ENCODE measurements at regions not wholly inside any gene's neighbourhood (a gene's known extent, or its start where the extent isn't known, plus 50 kb on each side); places are given as distances from the start of the nearest gene placed in this dataset.

- no peak overlapping the region for H3K27ac ChIP-seq (replicated peaks in 1 of 4)
- no peak overlapping the region for H3K4me3 ChIP-seq
- TF ChIP-seq POLR2A (IDR thresholded peaks at IDR 0.05; ENCODE audit: low read depth) (no peak), CTCF (IDR thresholded peaks at IDR 0.05) (no peak), POLR2AphosphoS5 (IDR thresholded peaks at IDR 0.05) (no peak), EP300 (IDR thresholded peaks at IDR 0.05) (no peak)
- whole genome bisulfite sequencing = 67% methylated on average over 1 of the region's 2 CpGs
- H3K27me3 ChIP-seq = no peaks in the 10 kb centered on the region
- peaks cover 0 to 9% (median 3%) of the 10 kb centered on the region in 4 donors for H3K9me3 ChIP-seq
- no peaks in the 10 kb centered on the region for H3K4me1 ChIP-seq
- DNase-seq (ENCODE audit: extremely low spot score) = no peak
- intact Hi-C loops (cut with DNase I) = no loop called here
- no peaks in the 10 kb centered on the region for H3K36me3 ChIP-seq
Measured at GRCh38 chr6:22980446-22980845, 411.1 kb downstream of the HDGFL1 start.

GRCh38 chr6:23002044-23002619, 432.8 kb downstream of the HDGFL1 start:
- Histone ChIP-seq H3K27me3 (no peaks in the 10 kb centered on the region), H3K9me3 (no peaks in the 10 kb centered on the region), H3K4me3 (no peak overlapping the region), H3K36me3 (no peaks in the 10 kb centered on the region), H3K4me1 (no peaks in the 10 kb centered on the region), H3K27ac (replicated peaks in 1 of 4) (no peak overlapping the region)
- intact Hi-C loops (cut with DNase I) = no loop called here
- 95% methylated on average over 1 of the region's 1 CpG for WGBS
- no peak for DNase-seq (ENCODE audit: extremely low spot score)
- TF ChIP-seq CTCF (IDR thresholded peaks at IDR 0.05) = no peak
- TF ChIP-seq EP300 (IDR thresholded peaks at IDR 0.05) = no peak
- no peak for TF ChIP-seq POLR2AphosphoS5 (IDR thresholded peaks at IDR 0.05)
- no peak for TF ChIP-seq POLR2A (IDR thresholded peaks at IDR 0.05; ENCODE audit: low read depth)

- intact Hi-C loops (cut with DNase I) = no loop called here
- Histone ChIP-seq H3K4me3 (no peak overlapping the region), H3K4me1 (no peaks in the 10 kb centered on the region), H3K36me3 (no peaks in the 10 kb centered on the region), H3K27ac (replicated peaks in 1 of 4) (no peak overlapping the region), H3K27me3 (no peaks in the 10 kb centered on the region), H3K9me3 (no peaks in the 10 kb centered on the region)
- no peak for DNase-seq (ENCODE audit: extremely low spot score)
- no peak for TF ChIP-seq CTCF (IDR thresholded peaks at IDR 0.05)
- TF ChIP-seq EP300 (IDR thresholded peaks at IDR 0.05) = no peak
- TF ChIP-seq POLR2A (IDR thresholded peaks at IDR 0.05; ENCODE audit: low read depth) = no peak
- TF ChIP-seq POLR2AphosphoS5 (IDR thresholded peaks at IDR 0.05) = no peak
- 71% methylated on average over 14 of the region's 14 CpGs for WGBS
Measured at GRCh38 chr6:23003671-23004467, 434.5 kb downstream of the HDGFL1 start.

- 34% methylated on average over 1 of the region's 1 CpG for WGBS
Measured at GRCh38 chr6:23006656-23007055, 437.3 kb downstream of the HDGFL1 start.

More at GRCh38 chr6:23006656-23007055, 437.3 kb downstream of the HDGFL1 start:
- DNase-seq (ENCODE audit: extremely low spot score) = no peak
- H3K27me3 ChIP-seq = no peaks in the 10 kb centered on the region
- TF ChIP-seq POLR2AphosphoS5 (IDR thresholded peaks at IDR 0.05) = no peak
- TF ChIP-seq EP300 (IDR thresholded peaks at IDR 0.05) = no peak
- no peak for TF ChIP-seq CTCF (IDR thresholded peaks at IDR 0.05)
- TF ChIP-seq POLR2A (IDR thresholded peaks at IDR 0.05; ENCODE audit: low read depth) = no peak
- intact Hi-C loops (cut with DNase I) = no loop called here
- no peak overlapping the region for H3K27ac ChIP-seq (replicated peaks in 1 of 4)
- H3K9me3 ChIP-seq = no peaks in the 10 kb centered on the region
- H3K4me3 ChIP-seq = no peak overlapping the region
- no peaks in the 10 kb centered on the region for H3K36me3 ChIP-seq
- no peaks in the 10 kb centered on the region for H3K4me1 ChIP-seq

Data from esophagus muscularis mucosa (tissue), 4 donors.